ENCODE measurements at regions not wholly inside any gene's neighbourhood (a gene's known extent, or its start where the extent isn't known, plus 50 kb on each side); places are given as distances from the start of the nearest gene placed in this dataset.

GRCh38 chr11:91421641-91422040, 803.0 kb upstream of the FAT3 start:
- no peaks in the 10 kb centered on the region for H3K36me3 ChIP-seq
- no peak for DNase-seq (ENCODE audit: low spot score in 2 of 2)
- TF ChIP-seq CTCF (IDR thresholded peaks at IDR 0.05), result no peak
- H3K4me3 ChIP-seq, result no peak overlapping the region
- no peaks in the 10 kb centered on the region for H3K9me3 ChIP-seq
- intact Hi-C loops (cut with DNase I), result loop anchor here (5.0 kb wide), 1 partner anchor 251 kb away; no protein-coding TSS in a partner anchor
- no peaks in the 10 kb centered on the region for H3K4me1 ChIP-seq
- no peak overlapping the region for H3K27ac ChIP-seq
- H3K27me3 ChIP-seq, result no peaks in the 10 kb centered on the region

GRCh38 chr11:91407842-91408241, 816.8 kb upstream of the FAT3 start:
- Histone ChIP-seq H3K27me3 (no peaks in the 10 kb centered on the region), H3K9me3 (no peaks in the 10 kb centered on the region), H3K36me3 (no peaks in the 10 kb centered on the region), H3K4me1 (no peaks in the 10 kb centered on the region), H3K27ac (no peak overlapping the region), H3K4me3 (no peak overlapping the region)
- DNase-seq (ENCODE audit: low spot score in 2 of 2), result no peak
- TF ChIP-seq CTCF (IDR thresholded peaks at IDR 0.05), result no peak
- intact Hi-C loops (cut with DNase I), result no loop called here

DNA sequence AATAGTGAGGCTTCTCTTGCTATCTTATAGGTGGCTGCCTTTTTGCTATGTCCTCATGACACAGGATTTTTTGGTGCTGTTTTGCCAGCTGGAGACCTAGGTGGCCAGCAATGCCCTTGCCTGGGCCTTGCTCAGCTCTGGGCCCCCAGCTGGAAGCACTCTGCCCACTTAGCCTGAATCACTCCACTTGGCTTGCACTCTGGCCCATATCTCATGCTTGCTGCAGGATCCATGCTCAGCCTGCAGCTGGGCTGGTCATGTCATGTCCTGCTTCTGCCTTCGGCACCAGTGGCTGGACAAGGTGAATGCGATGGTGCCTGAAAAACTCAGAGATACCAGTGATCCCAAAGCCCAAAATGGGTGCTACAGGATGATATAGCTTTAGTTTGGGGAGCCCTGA, 818.6 kb upstream of the FAT3 start:
- no peak overlapping the region for H3K27ac ChIP-seq

GRCh38 chr11:91404344-91404743, 820.3 kb upstream of the FAT3 start:
- Histone ChIP-seq H3K4me3 (no peak overlapping the region), H3K9me3 (peaks cover 3 to 4% of the 10 kb centered on the region in 2 donors), H3K4me1 (no peaks in the 10 kb centered on the region), H3K36me3 (no peaks in the 10 kb centered on the region), H3K27ac (no peak overlapping the region), H3K27me3 (no peaks in the 10 kb centered on the region)
- DNase-seq (ENCODE audit: low spot score in 2 of 2), result no peak
- intact Hi-C loops (cut with DNase I), result no loop called here
- no peak for TF ChIP-seq CTCF (IDR thresholded peaks at IDR 0.05)

More for the DNA sequence above, 818.6 kb upstream of the FAT3 start:
- Histone ChIP-seq H3K9me3 (peaks cover under 1 to 4% of the 10 kb centered on the region in 2 donors), H3K4me1 (no peaks in the 10 kb centered on the region), H3K4me3 (no peak overlapping the region), H3K36me3 (no peaks in the 10 kb centered on the region), H3K27me3 (no peaks in the 10 kb centered on the region)
- no peak for DNase-seq (ENCODE audit: low spot score in 2 of 2)
- TF ChIP-seq CTCF (IDR thresholded peaks at IDR 0.05), result no peak
- intact Hi-C loops (cut with DNase I), result no loop called here

DNA sequence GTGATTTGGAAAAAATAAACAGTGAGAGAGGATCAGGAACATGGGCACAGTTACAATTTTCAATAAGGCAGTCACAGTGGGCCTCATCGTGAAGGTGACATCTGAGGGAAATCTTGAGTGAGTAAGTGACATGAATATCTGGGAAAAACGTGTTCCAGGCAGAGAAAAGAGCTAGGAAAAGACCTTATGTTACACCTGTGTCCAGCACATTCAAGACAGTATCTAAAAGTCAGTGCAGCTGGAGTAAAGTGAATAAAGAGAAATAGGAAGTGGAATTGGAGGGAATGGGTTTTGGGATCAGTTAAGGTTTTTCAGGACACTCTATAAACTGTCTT, 827.5 kb upstream of the FAT3 start:
- intact Hi-C loops (cut with DNase I), result no loop called here
- DNase-seq (ENCODE audit: low spot score in 2 of 2), result no peak

More for the DNA sequence above, 827.5 kb upstream of the FAT3 start:
- Histone ChIP-seq H3K9me3 (peaks cover 4 to 5% of the 10 kb centered on the region in 2 donors), H3K4me1 (no peaks in the 10 kb centered on the region), H3K36me3 (no peaks in the 10 kb centered on the region), H3K27ac (no peak overlapping the region), H3K4me3 (no peak overlapping the region), H3K27me3 (no peaks in the 10 kb centered on the region)
- no peak for TF ChIP-seq CTCF (IDR thresholded peaks at IDR 0.05)

Measured in ascending aorta (tissue), 2 donors.